HG02588 (cell line): ENCODE measurements at regions not wholly inside any gene's neighbourhood (a gene's known extent, or its start where the extent isn't known, plus 50 kb on each side); places are given as distances from the start of the nearest gene placed in this dataset.

Experiments
- ATAC-seq: cut with Tn5 transposase; IDR thresholded peaks from one replicate; pipeline ENCODE4 v1.9.1; 2021; ENCODE audit warnings: mild to moderate bottlenecking, moderate library complexity; ENCODE audit not compliant: unreplicated experiment

DNA sequence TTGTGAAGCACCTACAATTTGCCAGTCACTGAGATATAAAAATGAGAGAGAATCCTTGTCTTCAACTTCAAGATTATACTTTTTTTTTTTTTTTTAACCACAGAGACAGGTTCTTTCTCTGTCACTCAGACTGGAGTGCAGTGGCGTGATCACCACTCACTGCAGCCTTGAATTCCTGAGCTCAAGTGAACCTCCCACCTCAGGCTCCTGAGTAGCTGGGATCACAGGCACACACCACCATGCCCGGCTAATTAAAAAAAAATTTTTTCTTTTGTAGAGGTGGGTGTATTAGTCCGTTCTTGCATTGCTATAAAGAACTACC, 51.6 kb upstream of the PMEPA1 start:
- no peak for ATAC-seq

DNA sequence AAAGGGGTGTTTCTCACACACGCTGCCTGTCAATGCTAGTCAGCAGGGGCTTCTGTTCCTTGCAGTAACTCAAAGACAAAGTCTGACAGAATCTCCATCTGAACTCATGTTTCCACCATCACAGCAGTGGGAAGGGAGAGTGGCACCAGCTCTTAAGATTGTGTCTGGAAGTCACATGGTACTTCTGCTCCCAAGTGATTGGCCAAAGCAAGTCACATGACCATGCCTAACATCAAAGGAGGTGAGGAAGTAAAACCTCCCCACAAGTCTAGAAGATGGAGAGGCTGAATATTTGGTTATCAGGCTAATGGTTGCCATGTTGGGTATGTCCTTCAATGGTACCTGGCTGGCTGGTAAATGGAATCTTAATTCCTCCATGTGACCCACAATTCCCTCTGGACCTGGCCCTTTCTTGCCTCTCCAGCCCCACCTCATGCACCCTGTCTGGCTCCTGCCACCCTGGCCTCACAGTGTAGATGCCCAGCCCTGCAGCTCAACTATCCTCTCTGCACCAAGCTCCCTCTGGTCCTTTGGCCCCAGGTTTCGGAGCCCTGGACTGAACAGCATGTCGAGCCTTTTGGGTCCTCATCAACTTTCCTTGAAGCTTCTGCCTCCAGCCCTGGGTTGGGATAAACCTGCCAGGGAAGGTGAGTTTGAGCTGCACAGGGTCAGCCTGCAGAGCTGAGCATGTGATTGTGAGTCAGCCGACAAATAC, 51.0 kb upstream of the PMEPA1 start:
- no peak for ATAC-seq

DNA sequence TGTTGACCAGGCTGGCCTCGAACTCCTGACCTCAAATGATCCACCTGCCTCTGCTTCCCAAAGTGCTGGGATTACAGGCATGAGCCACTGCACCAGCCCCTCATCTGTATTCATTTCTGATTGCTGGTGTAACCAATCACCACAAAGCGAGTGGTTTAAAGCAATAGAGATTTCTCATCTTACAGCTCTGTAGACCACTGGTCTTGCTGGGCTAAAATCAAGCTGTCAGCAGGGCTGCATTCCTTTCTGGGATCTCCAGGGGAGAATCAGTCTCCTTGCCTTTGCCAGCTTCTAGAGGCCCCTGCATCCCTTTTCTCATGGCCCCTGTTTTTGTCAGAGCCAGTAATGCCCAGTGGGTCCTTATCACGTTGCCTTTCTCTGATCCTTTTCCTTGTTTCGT, 49.9 kb upstream of the PMEPA1 start:
- ATAC-seq, result no peak
